ENCODE measurements at regions not wholly inside any gene's neighbourhood (a gene's known extent, or its start where the extent isn't known, plus 50 kb on each side); places are given as distances from the start of the nearest gene placed in this dataset.

DNA sequence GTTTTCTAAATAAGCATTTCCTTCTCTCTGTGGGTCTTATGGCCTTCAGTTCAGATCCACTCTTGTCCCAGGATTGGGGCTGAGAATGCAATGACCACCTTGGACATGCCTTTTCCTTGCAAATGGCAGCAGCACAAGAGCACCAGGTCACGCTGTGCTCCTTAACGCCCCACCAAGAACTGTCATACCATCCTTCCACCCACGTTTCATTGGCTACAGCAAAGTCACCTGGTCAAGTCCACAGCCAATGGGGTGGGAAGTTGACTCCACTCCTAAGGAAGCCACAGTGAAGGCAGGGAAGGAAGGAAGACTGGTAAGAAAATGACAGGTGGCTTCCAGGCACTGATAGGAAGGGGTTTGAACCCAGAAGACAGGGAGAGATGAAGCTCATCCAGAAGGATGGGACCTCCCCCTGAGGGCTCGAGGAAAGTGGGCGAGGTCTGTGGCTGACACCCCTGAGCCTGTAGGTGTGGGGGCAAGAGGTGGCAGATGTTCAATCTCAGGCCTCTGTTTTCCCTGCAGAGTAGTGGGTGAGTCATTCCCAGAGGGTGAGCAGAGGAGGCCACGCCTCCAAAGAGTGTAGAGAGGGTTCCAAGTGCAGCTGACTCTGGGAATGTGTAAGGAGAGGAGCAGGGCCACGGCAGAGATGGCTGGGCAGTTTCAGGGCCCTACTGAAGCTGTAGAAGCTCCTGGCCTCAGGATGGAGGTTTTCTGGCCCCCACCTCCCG is 113.5 kb upstream of the VRK1 start:
- Histone ChIP-seq H3F3A (ENCODE audit: insufficient read depth, low read length) (no peaks in the 10 kb centered on the region), H3K4me2 (ENCODE audit: low read length) (no peak overlapping the region), H3K4me3 (ENCODE audit: low read depth, low read length, poor library complexity, severe bottlenecking) (no peak overlapping the region), H4K20me1 (ENCODE audit: insufficient read depth, low read length) (no peaks in the 10 kb centered on the region), H3K9ac (ENCODE audit: low read length) (no peak overlapping the region), H3K27me3 (ENCODE audit: insufficient read depth, low read length) (no peaks in the 10 kb centered on the region), H3K9me2 (ENCODE audit: low read depth, low read length) (no peaks in the 10 kb centered on the region), H3K9me3 (ENCODE audit: low read length) (no peaks in the 10 kb centered on the region), H3K36me3 (ENCODE audit: insufficient read depth, low read length) (no peaks in the 10 kb centered on the region), H2AFZ (ENCODE audit: low read length) (no peak overlapping the region), H3K79me2 (ENCODE audit: insufficient read depth, low read length) (no peaks in the 10 kb centered on the region), H3K4me1 (ENCODE audit: insufficient read depth, low read length, severe bottlenecking) (no peaks in the 10 kb centered on the region), H3K27ac (ENCODE audit: low read depth, low read length, poor library complexity, severe bottlenecking) (no peak overlapping the region)
- TF ChIP-seq EZH2 (IDR thresholded peaks at IDR 0.05; ENCODE audit: borderline replicate concordance, low read length) (no peak), CTCF (IDR thresholded peaks at IDR 0.05; ENCODE audit: low read length) (no peak)

DNA sequence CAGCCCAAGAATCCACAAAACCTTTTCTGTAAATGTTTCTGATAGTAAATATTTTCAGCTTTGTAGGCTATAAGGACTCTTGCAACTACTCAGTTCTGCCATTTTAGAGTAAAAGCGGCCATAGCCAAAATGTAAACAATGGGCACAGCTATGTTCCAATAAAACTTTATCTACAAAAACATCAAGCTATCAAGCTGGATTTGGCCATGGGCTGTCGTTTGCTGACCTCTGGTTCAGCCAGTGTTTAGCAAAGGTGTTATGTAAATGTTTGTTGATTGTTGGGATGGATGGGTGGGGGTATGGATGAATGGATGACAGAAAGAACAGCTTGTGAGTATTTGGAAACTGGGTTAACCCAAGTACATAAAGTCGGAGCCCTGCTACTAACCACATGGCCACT is 111.1 kb upstream of the VRK1 start:
- H3K9me2 ChIP-seq (ENCODE audit: low read depth, low read length): no peaks in the 10 kb centered on the region
- H3K4me1 ChIP-seq (ENCODE audit: insufficient read depth, low read length, severe bottlenecking): no peaks in the 10 kb centered on the region
- no peak overlapping the region for H3K4me2 ChIP-seq (ENCODE audit: low read length)
- H3K79me2 ChIP-seq (ENCODE audit: insufficient read depth, low read length): no peaks in the 10 kb centered on the region
- TF ChIP-seq EZH2 (IDR thresholded peaks at IDR 0.05; ENCODE audit: borderline replicate concordance, low read length): no peak
- TF ChIP-seq CTCF (IDR thresholded peaks at IDR 0.05; ENCODE audit: low read length): no peak
- H3K9ac ChIP-seq (ENCODE audit: low read length): no peak overlapping the region
- no peaks in the 10 kb centered on the region for H3K36me3 ChIP-seq (ENCODE audit: insufficient read depth, low read length)
- H3K27ac ChIP-seq (ENCODE audit: low read depth, low read length, poor library complexity, severe bottlenecking): no peak overlapping the region
- no peak overlapping the region for H2AFZ ChIP-seq (ENCODE audit: low read length)
- H4K20me1 ChIP-seq (ENCODE audit: insufficient read depth, low read length): no peaks in the 10 kb centered on the region
- no peaks in the 10 kb centered on the region for H3K27me3 ChIP-seq (ENCODE audit: insufficient read depth, low read length)
- no peaks in the 10 kb centered on the region for H3F3A ChIP-seq (ENCODE audit: insufficient read depth, low read length)
- H3K4me3 ChIP-seq (ENCODE audit: low read depth, low read length, poor library complexity, severe bottlenecking): no peak overlapping the region
- no peaks in the 10 kb centered on the region for H3K9me3 ChIP-seq (ENCODE audit: low read length)

- H3F3A ChIP-seq (ENCODE audit: insufficient read depth, low read length): no peaks in the 10 kb centered on the region
- H3K4me2 ChIP-seq (ENCODE audit: low read length): no peak overlapping the region
- no peak overlapping the region for H3K4me3 ChIP-seq (ENCODE audit: low read depth, low read length, poor library complexity, severe bottlenecking)
- no peaks in the 10 kb centered on the region for H3K79me2 ChIP-seq (ENCODE audit: insufficient read depth, low read length)
- no peaks in the 10 kb centered on the region for H3K4me1 ChIP-seq (ENCODE audit: insufficient read depth, low read length, severe bottlenecking)
- H4K20me1 ChIP-seq (ENCODE audit: insufficient read depth, low read length): no peaks in the 10 kb centered on the region
- H3K9me2 ChIP-seq (ENCODE audit: low read depth, low read length): no peaks in the 10 kb centered on the region
- no peak overlapping the region for H2AFZ ChIP-seq (ENCODE audit: low read length)
- H3K36me3 ChIP-seq (ENCODE audit: insufficient read depth, low read length): no peaks in the 10 kb centered on the region
- no peak overlapping the region for H3K9ac ChIP-seq (ENCODE audit: low read length)
- H3K9me3 ChIP-seq (ENCODE audit: low read length): no peaks in the 10 kb centered on the region
- H3K27ac ChIP-seq (ENCODE audit: low read depth, low read length, poor library complexity, severe bottlenecking): no peak overlapping the region
- no peaks in the 10 kb centered on the region for H3K27me3 ChIP-seq (ENCODE audit: insufficient read depth, low read length)
- TF ChIP-seq CTCF (IDR thresholded peaks at IDR 0.05; ENCODE audit: low read length) (no peak), EZH2 (IDR thresholded peaks at IDR 0.05; ENCODE audit: borderline replicate concordance, low read length) (no peak)
Measured at GRCh38 chr14:96688629-96689028, 108.6 kb upstream of the VRK1 start.
